Ovary (tissue), 7 donors: ENCODE measurements at regions not wholly inside any gene's neighbourhood (a gene's known extent, or its start where the extent isn't known, plus 50 kb on each side); places are given as distances from the start of the nearest gene placed in this dataset.

Experiments used
- DNase-seq, 5 donors: peaks; one replicate each; pipeline ENCODE4 v3.0.0-alpha.2; 2019 to 2020
- H3K27ac ChIP-seq, 2 donors: fragments of 200-600 bp; one replicate each; pipeline versions ENCODE4 v1.5.1 to v1.8.0; 2019 to 2022
- H3K27me3 ChIP-seq: fragments of 200-600 bp; one replicate; pipeline ENCODE4 v1.8.0; 2022
- H3K36me3 ChIP-seq: fragments of 200-600 bp; sonication (generic); one replicate; pipeline ENCODE4 v1.5.1; 2019
- H3K4me1 ChIP-seq: one replicate; pipeline ENCODE4 v1.8.1; 2013; ENCODE audit warnings: mild to moderate bottlenecking, moderate library complexity; ENCODE audit not compliant: insufficient read depth
- H3K4me3 ChIP-seq: fragments of 200-600 bp; sonication (generic); one replicate; pipeline ENCODE4 v1.5.1; 2017
- H3K9me3 ChIP-seq, 2 donors: fragments of 200-600 bp in 1 of 2; sonication (generic) in 1 of 2; one replicate each; pipeline versions ENCODE4 v1.5.1 to v1.8.1; 2013 to 2019; ENCODE audit warnings: mild to moderate bottlenecking in 1 of 2, moderate library complexity in 1 of 2
- EP300 ChIP-seq: sonication (generic); formaldehyde crosslinking; IDR thresholded peaks from one replicate; pipeline ENCODE4 v1.6.1; 2017; ENCODE audit warnings: antibody characterized with exemption
- POLR2A ChIP-seq: fragments of 450-650 bp; IDR thresholded peaks from one replicate; pipeline ENCODE4 v1.6.1; 2017; ENCODE audit warnings: antibody characterized with exemption, mild to moderate bottlenecking, moderate library complexity
- WGBS, 3 donors: extraction: QIAGEN DNeasy Blood & Tissue Kit in 1 of 3; methylation state at CpG; one replicate each; pipeline versions ENCODE4 v1.1.5 to v1.1.7; 2013 to 2017; 5-methylcytosine and 5-hydroxymethylcytosine counted together
- intact Hi-C, 4 donors: fragments of 100-400 bp; cut with DNase I; formaldehyde crosslinking; loops; one replicate each; pipeline versions ENCODE4 v1.11.0 to v1.15.1; 2022 to 2023
- TF ChIP-seq, protein P1 (sequence below), 3 donors: fragments of 450-650 bp in 2 of 3; fragments of 200-600 bp in 1 of 3; IDR thresholded peaks; one replicate each; pipeline versions ENCODE4 v1.5.1 to v1.8.0; 2016 to 2022; ENCODE audit warnings: antibody characterized with exemption in 3 of 3, mild to moderate bottlenecking in 1 of 3
- donor health status: DM: no; HTN: no; CAD: no; lungs with moderate emphysema.
- donor health status: DM: no; HTN: no; CAD: no.
- donor health status: Bipolar disorder and iron deficiency.
- donor health status: DM: no; HTN: no; CAD: no.
- donor health status: DM: yes; HTN: yes; CAD: no.

DNA sequence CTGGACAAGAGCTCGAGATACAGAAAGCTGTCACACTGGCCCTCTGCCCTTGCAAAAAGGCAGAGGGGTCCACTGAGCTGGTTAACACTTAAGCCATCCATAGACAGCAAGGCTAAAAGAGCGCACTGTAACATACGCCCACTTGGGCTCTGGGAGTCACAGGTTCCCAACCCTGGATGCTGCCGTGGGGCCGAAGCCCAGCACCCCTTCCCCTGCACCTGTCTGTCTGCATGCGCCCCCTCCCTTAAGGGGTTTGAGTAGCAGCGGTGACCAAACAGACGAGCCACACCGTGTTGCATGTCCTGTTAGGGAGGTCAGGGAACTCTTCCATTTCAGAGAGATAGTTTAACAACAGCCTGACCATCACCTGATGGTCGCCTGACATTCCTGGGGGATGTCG lies 138.4 kb upstream of the GALNTL6 start:
- H3K9me3 ChIP-seq: no peaks in the 10 kb centered on the region

DNA sequence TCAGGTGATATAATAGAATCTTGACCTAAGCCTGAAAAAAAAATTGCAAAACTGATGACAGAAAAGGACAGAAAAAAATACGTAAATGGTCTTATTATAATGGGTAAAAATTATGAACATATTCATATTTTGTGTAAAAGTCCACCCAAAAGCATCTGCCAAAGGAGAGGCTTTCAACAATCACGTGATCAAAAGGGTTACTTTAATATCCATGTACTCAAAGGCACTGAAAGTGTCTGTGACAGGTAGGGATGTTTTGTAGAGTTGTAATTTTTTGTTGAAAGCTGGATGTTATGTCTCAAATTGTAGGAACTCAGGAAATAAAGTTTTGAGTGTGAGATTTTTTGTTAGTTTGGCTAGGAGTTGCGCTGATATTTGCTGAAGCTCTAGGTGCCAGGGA lies 144.8 kb upstream of the GALNTL6 start:
- TF ChIP-seq POLR2A (no peak), EP300 (no peak)
- TF ChIP-seq, protein P1, sequence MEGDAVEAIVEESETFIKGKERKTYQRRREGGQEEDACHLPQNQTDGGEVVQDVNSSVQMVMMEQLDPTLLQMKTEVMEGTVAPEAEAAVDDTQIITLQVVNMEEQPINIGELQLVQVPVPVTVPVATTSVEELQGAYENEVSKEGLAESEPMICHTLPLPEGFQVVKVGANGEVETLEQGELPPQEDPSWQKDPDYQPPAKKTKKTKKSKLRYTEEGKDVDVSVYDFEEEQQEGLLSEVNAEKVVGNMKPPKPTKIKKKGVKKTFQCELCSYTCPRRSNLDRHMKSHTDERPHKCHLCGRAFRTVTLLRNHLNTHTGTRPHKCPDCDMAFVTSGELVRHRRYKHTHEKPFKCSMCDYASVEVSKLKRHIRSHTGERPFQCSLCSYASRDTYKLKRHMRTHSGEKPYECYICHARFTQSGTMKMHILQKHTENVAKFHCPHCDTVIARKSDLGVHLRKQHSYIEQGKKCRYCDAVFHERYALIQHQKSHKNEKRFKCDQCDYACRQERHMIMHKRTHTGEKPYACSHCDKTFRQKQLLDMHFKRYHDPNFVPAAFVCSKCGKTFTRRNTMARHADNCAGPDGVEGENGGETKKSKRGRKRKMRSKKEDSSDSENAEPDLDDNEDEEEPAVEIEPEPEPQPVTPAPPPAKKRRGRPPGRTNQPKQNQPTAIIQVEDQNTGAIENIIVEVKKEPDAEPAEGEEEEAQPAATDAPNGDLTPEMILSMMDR (IDR thresholded peaks at IDR 0.05): no peak
- Histone ChIP-seq H3K27ac (no peak overlapping the region), H3K36me3 (no peaks in the 10 kb centered on the region), H3K27me3 (no peaks in the 10 kb centered on the region), H3K9me3 (no peaks in the 10 kb centered on the region), H3K4me1 (no peaks in the 10 kb centered on the region), H3K4me3 (no peak overlapping the region)
- intact Hi-C loops: no loop called here
- WGBS, 3 donors: 76 to 86% (median 83%) methylated on average over 3 of the region's 3 CpGs
- no peak for DNase-seq

More for the DNA sequence above, 138.4 kb upstream of the GALNTL6 start:
- Histone ChIP-seq H3K27me3 (no peaks in the 10 kb centered on the region), H3K36me3 (no peaks in the 10 kb centered on the region), H3K27ac (no peak overlapping the region), H3K4me3 (no peak overlapping the region), H3K4me1 (no peaks in the 10 kb centered on the region)
- no peak for DNase-seq
- intact Hi-C loops: no loop called here
- WGBS, 3 donors: 90 to 93% (median 91%) methylated on average over 11 of the region's 11 CpGs
- TF ChIP-seq POLR2A (no peak), EP300 (no peak)
- TF ChIP-seq, protein P1 (IDR thresholded peaks at IDR 0.05): no peak

DNA sequence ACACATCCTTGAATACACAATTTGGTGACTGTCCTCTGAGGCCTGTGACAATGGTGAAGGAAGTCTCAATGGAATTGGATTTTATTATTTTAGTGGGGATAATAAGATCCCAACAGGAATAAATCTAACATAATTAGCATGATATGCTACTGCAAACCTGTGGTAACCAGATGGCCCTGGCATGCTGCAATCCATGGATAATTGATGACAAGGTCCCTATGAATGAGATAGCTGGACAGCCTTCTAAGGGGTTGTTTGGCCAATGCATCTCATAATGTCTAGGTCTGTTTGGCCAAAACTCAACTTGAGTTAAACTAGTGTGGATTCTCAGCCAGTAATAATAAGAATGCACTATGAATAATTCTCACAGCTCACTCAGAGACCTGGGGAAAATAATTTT lies 145.3 kb upstream of the GALNTL6 start:
- H3K27me3 ChIP-seq: no peaks in the 10 kb centered on the region
- DNase-seq: no peak
- H3K27ac ChIP-seq: no peak overlapping the region
- no peak overlapping the region for H3K4me3 ChIP-seq
- H3K9me3 ChIP-seq: no peaks in the 10 kb centered on the region
- H3K4me1 ChIP-seq: no peaks in the 10 kb centered on the region
- TF ChIP-seq EP300 (no peak), POLR2A (no peak)
- TF ChIP-seq, protein P1 (IDR thresholded peaks at IDR 0.05): no peak
- no peaks in the 10 kb centered on the region for H3K36me3 ChIP-seq
- intact Hi-C loops: no loop called here

DNA sequence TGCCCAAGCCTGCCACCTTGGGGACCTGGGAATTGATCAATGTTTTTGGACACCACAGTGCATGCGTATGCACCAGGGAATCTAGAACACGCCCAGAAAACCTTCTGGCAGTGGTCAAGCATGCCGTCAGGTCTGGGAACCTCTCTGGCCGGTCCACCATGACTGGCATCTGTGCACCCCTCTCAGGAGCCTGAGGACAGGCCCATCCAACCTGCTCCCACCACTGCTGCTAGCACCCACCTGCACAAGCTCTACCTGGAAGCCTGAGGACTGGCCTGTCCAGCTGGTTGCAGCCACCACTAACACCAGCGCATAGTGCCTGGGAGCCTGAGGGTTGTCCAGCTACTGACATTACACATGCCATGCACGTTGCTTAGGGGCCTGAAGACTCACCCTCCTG lies 162.1 kb upstream of the GALNTL6 start:
- no peaks in the 10 kb centered on the region for H3K36me3 ChIP-seq
- H3K4me1 ChIP-seq: no peaks in the 10 kb centered on the region
- intact Hi-C loops: no loop called here
- no peak for DNase-seq
- no peaks in the 10 kb centered on the region for H3K9me3 ChIP-seq
- 87 to 96% (median 88%) methylated on average over 6 of the region's 6 CpGs for WGBS, 3 donors
- no peaks in the 10 kb centered on the region for H3K27me3 ChIP-seq
- H3K27ac ChIP-seq: no peak overlapping the region
- H3K4me3 ChIP-seq: no peak overlapping the region
- no peak for TF ChIP-seq EP300
- no peak for TF ChIP-seq POLR2A
- TF ChIP-seq, protein P1 (IDR thresholded peaks at IDR 0.05): no peak

DNA sequence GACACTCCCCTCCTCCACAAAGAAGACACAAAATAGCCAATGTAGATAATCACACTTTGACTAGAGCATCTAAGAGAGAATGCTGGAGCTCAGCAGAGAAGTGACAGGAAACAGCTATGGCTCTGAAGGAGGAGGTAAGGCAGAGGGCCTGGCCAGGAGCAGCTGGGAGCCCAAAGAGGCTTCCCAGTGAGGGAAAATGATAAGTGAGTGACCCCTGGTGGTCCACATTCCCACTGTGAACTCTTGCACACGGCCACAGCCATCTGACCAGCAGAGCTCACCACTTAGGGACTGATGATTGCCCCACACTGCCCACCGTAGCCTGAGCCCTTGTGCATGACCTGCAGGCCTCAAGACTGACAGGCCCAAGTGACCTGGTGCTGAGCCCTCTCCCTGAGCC lies 162.7 kb upstream of the GALNTL6 start:
- no peaks in the 10 kb centered on the region for H3K9me3 ChIP-seq
- no peaks in the 10 kb centered on the region for H3K4me1 ChIP-seq
- H3K27ac ChIP-seq: no peak overlapping the region
- TF ChIP-seq EP300: no peak
- TF ChIP-seq POLR2A: no peak
- TF ChIP-seq, protein P1 (IDR thresholded peaks at IDR 0.05): no peak
- H3K27me3 ChIP-seq: no peaks in the 10 kb centered on the region
- H3K4me3 ChIP-seq: no peak overlapping the region
- no peaks in the 10 kb centered on the region for H3K36me3 ChIP-seq
- intact Hi-C loops: no loop called here
- WGBS, 3 donors: 58 to 81% (median 62%) methylated on average over 2 of the region's 2 CpGs
- DNase-seq: no peak
